Renal pelvis (tissue), 1 donor: ENCODE measurements at regions not wholly inside any gene's neighbourhood (a gene's known extent, or its start where the extent isn't known, plus 50 kb on each side); places are given as distances from the start of the nearest gene placed in this dataset.
A peak's percentile ranks its signal among the peaks of the same experiment; 100 is the strongest.
"Not testable (repeated sequence)": the region's sequence is repeated elsewhere in the genome, so short reads cannot be mapped to it uniquely, and the experiment has no call there.

Experiments
- DNase-seq: peaks from one replicate; pipeline ENCODE4 v3.0.0-alpha.2; 2013

GRCh38 chr10:25713894-25714240 is 220.2 kb upstream of the MYO3A start:
- DNase-seq, result no peak

- DNase-seq, result no peak
These were observed 209.8 kb upstream of the MYO3A start for GRCh38 chr10:25724241-25724640.

DNA sequence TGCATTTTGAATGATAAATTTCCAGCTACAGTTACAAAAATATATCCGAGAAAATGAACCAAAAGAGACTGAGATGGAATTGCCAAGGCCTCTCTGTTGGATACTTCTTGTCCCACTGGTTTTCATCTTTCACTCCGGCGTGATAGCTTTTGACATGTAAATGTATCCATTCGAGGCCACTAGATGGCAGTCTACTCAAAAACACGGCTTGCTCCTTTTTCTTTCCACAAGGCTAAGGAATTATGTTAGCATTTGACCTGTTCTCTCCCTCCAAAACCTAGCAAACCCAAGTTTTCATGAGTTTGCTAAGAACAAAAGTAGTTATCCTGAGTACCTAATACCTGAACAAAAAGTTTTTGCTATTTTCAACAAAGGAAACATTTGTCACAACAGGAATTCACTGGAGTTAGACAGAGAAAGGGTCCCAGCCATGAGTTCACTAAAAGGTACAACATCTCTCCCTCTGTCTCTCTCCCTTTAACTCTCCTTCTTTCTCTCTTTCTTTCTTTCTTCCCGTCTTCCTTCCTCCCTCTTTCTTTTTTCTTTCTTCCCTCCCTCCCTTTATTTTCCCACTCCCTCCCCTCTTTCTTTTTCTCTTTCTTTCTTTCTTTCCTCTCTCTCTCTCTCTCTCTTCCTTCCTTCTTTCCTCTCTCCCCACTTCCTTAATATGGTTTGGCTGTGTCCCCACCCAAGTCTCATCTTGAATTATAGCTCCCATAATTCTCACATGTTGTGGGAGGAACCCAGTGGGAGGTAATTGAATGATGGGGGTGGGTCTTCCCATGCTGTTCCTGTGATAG is 207.9 kb upstream of the MYO3A start:
- DNase-seq, result peak; percentile 64

GRCh38 chr10:25738776-25739175 is 195.3 kb upstream of the MYO3A start:
- DNase-seq, result no peak

- no peak for DNase-seq
These were observed 190.2 kb upstream of the MYO3A start for GRCh38 chr10:25743832-25744231.

DNA sequence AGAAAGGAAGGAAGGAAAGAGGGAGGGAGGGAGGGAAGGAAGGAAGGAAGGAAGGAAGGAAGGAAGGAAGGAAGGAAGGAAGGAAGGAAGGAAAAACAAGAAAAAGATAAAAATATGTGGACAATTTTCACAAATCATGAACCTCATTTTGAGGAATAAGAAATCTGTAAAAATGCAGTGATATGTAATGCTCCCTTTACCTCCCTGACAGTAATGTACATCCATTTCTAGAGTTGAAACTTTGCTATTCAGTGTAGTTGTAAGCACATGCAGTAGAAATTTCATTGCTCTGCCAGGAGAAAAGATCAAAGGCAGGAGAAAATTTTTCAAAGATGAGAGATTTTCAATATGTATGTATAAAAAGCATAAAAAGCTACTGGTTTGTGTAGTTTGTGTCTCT is 189.5 kb upstream of the MYO3A start:
- no peak for DNase-seq

DNA sequence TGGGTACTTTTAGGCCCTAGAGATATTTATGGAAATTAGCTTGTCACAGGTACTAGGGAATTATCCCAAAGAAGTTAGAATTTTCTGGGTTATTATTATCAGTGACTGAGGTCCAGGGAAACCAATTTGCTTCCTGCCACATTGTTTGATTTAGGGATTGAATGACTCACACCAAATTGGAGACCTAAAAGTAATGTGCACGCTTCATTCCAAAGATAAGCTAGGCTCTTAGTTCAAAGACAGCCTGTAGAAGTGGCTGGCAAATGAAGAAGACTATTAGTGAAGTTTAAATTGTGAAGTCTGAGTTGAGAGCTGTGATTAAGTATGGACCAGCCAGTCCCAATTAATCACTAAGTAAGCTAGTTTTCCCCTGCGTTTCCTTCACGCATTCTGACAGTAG is 188.1 kb upstream of the MYO3A start:
- DNase-seq, result no peak

GRCh38 chr10:25747084-25747483 is 186.9 kb upstream of the MYO3A start:
- DNase-seq, result no peak

- no peak for DNase-seq
These were observed 185.5 kb upstream of the MYO3A start for GRCh38 chr10:25748509-25748908.

DNA sequence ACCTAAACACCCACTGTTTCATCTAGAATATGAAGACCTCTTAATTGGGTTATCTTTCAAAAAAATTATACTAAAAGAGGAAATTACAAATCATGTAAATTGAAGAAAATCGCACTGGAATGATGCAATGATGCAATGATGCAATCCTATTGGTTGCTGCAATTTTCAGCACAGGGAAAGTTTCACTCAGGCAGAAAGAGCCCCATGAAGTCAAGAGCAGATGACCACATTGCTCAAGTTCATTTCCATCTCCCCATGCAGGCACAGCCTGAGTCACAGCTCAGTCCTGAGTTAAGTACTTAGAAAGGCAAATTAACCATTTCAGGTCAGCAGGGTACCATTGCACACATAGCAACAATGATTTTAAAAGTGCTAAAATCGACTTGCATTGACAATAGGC is 180.3 kb upstream of the MYO3A start:
- DNase-seq, result no peak

GRCh38 chr10:25755874-25756273 is 178.2 kb upstream of the MYO3A start:
- DNase-seq, result not testable (repeated sequence)

DNA sequence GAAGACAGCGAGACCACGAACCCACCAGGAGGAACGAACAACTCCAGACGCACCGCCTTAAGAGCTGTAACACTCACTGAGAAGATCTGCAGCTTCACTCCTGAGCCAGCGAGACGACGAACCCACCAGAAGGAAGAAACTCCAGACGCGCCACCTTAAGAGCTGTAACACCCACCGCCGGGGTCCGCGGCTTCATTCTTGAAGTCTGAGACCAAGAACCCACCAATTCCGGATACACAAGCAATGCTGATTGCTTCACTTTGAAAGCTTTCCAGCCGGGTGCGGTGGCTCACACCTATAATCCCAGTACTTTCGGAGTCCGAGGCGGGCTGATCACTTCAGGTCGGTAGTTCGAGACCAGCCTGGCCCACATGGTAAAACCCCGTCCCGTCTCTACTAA is 177.2 kb upstream of the MYO3A start:
- no peak for DNase-seq

DNA sequence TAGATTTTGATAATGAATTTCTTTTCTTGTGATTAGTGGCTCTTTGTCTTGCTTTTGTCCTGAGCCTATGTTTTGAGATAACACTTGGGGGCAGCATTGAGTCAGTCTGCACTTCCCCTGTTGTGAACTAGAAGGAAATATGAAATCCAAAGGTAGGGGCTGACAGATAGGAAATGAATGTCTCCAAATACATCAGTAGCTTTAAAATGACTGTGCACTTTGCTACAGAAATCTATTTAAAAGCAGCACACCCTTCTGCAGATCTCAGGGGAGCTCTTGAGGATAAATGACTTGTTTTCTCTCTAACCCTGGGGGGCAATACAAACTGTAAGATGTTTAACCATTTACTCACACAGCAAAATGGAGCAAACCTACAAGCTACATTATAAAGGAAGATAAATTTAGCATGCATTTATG is 176.0 kb upstream of the MYO3A start:
- DNase-seq, result peak; percentile 52

DNA sequence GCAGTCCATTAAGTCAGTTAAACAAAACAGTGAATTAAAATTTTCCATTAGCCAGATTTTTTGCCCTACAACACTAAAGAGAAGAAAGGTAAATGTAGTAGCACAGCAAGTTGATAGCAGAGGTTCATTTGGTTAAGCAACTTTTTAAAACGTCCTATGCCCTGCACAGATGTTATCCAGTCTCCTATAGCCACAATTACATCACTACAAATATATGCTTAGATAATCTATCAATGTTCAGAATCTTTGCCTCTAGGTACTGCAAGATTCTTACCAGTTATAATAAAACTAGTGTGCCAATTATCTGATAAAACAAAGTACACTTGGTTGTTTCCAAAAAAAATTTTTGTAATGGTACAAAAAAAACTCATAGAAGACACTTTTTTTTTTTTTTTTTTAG is 175.5 kb upstream of the MYO3A start:
- no peak for DNase-seq

GRCh38 chr10:25761937-25762336 is 172.1 kb upstream of the MYO3A start:
- DNase-seq, result no peak

DNA sequence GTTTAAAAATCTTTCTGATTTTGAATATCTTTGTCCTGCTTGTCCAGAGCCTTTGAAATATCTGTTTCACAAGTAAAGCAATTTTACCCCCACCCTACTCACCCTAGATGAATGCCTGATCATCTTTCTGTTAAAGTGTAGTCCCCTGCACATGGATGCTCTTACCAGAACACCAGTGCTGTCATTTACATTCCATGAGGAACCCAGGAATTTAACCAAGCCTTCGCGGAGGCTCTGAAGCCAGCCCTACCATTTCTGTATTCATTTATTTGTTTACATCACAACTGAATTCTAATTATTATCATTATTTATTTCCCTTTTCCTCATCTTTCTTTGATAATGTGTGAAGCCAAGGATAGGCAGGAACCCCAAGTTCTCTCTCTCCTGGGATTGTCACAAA is 167.8 kb upstream of the MYO3A start:
- no peak for DNase-seq

DNA sequence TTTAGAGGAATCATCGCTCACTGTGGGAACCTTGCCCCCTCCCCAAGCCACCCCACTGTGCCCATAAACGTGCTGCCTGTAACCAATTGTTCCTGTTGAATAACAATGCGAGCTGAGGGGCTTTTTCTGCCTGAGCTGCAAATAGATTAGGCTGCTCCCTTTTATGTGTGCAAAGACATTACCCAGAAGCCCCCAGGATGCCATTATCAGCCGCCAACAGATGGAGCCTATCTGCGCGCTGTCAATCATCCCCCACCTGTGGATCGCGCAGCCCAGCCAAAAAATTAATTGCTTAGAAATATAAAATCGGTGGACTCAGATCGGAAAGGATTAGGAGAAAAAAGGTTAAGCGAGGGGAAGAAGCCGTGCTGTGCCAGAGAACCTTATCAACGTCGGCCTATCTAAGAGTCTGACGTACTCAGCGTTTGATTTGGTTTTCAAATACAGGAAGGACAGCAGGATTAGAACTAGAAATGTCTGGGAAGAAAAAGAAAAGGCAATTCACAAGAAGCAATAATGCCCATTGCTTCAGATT is 167.3 kb upstream of the MYO3A start:
- DNase-seq, result no peak

- DNase-seq, result no peak
These were observed 165.9 kb upstream of the MYO3A start for GRCh38 chr10:25768167-25768566.

GRCh38 chr10:25778646-25779045 is 155.4 kb upstream of the MYO3A start:
- no peak for DNase-seq

- DNase-seq, result no peak
These were observed 147.9 kb upstream of the MYO3A start for GRCh38 chr10:25786161-25786560.

DNA sequence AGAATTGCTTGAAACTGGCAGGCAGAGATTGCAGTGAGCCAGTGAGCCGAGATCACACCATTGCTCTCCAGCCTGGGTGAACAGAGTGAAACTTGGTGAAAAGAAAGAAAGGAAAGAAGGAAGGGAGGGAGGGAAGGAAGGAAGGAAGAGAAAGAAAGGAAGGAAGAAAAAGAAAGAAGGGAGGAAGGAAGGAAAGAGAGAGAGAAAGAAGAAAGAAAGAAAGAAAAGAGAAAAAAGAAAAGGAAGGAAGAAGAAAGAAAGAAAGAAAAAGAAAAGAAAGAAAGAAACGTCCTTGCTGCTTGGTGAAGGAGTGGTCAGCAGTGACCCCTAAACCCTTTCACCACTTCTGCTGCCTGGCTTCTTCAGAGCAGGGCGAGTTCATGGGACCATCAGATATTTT is 147.1 kb upstream of the MYO3A start:
- no peak for DNase-seq

- no peak for DNase-seq
These were observed 136.1 kb upstream of the MYO3A start for GRCh38 chr10:25797888-25798429.

DNA sequence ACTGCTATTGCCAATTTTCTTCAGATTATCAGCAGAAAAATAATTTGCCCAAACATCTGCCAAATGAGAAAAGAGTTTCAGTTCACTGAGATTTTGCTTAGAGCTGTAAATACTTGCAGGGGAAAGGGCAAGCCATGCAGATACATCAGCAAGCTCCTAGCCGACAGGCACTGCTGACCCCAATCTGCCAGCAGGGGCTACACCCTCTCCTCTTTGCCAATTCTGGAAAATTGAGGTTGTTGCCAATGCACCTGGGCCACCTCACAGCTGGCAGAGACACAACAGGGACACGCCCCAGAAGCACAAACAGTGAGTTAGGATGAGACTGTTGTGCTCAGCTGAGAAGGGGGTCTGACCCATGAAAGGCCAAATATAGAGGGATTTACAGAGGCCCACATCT is 129.5 kb upstream of the MYO3A start:
- DNase-seq, result no peak

GRCh38 chr10:25805986-25806385 is 128.0 kb upstream of the MYO3A start:
- DNase-seq, result no peak
